HG02571 (cell line): ENCODE measurements at regions not wholly inside any gene's neighbourhood (a gene's known extent, or its start where the extent isn't known, plus 50 kb on each side); places are given as distances from the start of the nearest gene placed in this dataset.

Experiments used
- ATAC-seq: cut with Tn5 transposase; IDR thresholded peaks from one replicate; pipeline ENCODE4 v1.9.1; 2021; ENCODE audit warnings: mild to moderate bottlenecking, moderate library complexity; ENCODE audit not compliant: unreplicated experiment

DNA sequence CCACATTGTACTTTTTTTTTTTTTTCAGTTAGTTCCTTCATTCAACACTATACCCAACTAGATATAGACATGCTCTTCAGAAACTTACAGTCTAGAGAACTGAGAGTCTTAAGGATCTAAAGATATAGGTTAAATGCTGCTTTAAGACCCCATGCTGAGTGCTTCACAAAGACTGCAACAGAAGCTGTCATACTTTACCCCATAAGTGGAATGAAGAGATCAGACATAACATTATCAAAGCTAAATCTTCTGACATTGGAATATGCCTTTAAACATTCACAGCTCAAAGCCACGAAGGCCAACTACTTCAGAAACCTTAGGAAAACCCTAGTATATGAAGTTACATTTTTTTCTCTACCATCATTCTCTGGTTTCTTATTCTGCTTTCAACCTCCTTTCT, 666.4 kb downstream of the KCNT2 start:
- ATAC-seq, result no peak

DNA sequence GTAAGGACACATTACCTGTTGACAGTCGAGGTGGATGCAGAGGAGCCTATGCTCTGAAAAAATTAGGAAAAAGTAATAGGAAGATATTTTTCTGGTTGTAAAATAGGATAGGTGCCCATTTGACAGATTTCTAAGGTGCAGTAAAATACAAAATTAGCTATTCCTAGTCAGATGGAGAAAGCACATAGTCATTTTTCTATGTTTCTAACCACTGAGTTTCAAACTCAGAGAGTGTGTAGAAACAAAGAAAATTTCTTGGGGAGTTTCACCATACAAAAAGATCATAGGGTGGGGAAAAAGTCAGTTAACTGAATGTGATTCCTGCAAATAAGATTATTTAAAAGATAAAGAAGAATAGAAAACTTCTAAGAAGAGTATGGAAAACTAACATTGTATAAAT, 666.9 kb downstream of the KCNT2 start:
- ATAC-seq, result no peak

DNA sequence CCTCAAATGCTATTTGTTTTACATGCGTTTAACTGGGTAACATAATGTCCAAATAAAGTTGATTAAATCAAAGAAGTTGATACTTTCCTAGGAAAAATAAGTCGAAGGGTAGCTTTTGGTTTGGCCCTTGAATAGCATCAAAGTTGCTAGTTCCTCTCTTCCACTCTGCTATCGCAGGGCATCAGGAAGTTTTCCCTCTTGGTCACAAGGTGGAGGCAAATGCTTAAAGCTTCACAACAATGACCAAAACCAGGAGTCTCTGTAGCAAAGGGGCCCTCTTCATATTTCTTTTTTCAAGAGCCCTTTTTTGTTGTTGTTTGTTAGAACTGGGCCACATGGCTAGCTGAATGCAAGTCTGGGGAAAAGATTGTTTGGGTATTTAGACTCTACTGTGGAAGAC, 668.4 kb downstream of the KCNT2 start:
- ATAC-seq, result no peak

DNA sequence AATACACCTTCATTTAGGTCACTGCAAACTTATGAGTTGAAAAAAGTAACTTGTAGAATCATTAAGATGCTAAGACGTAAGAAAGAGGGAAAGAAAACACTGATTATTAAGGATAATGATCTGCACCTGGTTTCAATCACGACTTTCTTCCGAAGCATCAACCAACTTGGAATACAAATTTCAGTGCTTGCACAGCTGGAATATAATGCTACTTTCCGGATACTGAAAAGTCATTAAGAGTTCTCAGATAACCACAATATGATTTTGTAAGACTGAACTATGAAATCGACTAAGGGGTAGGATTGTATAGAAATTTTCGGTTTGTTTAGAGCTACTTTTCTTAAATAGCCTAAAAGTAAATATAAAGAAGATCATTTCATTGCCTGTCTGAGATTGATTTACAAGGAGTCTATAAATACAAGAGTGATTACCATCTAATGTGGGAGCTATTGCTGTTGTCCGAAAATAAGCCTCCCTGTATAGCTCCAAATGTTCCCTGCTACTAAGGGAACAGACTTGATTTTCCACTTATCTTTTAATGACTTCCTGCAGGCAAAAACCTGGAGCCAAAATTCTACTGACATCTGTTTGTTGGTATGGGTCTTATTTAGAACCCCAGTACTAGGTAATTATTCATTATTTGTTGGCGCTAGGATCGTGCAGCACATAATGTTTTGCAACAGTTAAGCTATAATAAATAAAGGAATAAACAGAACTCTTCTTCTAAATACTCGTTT, 673.3 kb downstream of the KCNT2 start:
- no peak for ATAC-seq

DNA sequence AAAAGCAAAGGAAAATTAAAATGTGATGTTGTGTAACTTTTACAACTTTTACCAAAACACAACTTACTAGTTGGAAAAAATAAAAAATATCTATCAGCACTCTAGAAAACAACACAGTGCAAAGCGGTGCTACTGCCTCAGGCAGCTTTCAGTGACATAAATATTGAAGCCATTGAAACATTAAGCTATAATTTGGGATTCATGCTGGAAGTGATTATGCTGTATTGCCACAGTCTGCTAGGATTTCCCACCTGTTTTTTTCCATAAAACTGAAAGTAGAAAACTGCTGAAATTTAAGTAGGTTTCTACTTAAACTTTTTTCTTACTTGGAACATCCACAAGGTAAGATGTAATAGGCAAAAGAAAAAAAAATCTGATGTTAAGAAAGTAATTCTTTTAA, 674.4 kb downstream of the KCNT2 start:
- no peak for ATAC-seq

DNA sequence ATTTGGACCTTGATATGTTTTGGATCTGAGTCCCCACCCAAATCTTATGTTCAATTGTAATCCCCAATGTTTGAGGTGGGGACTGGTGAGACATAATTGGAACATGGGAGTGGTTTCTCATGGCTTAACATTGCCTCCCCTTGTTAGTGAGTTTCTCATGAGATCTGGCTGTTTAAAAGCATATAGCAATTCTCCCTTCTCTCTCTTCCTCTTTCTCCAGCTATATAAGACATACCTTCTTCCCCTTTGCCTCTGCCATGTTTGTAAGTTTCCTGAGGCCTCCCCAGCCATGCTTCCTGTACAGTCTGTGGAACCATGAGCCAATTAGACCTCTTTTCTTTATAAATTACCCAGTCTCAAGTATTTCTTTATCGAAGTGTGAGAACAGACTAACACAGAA, 692.4 kb downstream of the KCNT2 start:
- no peak for ATAC-seq

DNA sequence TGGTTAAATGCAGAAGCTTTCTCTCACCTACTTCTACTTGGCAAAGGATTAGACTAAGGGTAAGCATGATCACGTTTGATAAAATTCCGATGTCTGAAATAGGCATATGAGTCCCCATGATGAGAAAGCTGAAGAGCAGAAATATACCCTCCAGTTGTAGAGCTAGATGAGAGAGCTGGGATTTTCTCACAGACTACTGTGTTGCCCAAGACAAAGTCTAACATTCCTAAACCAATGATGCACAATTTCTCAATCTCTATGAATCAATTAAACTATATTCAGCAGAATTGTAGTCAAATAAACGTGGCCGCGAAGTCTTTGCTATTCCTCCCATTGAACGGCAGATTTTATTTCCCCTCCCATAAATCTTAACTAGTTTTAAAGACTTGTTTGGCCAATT, 699.2 kb downstream of the KCNT2 start:
- ATAC-seq, result no peak

DNA sequence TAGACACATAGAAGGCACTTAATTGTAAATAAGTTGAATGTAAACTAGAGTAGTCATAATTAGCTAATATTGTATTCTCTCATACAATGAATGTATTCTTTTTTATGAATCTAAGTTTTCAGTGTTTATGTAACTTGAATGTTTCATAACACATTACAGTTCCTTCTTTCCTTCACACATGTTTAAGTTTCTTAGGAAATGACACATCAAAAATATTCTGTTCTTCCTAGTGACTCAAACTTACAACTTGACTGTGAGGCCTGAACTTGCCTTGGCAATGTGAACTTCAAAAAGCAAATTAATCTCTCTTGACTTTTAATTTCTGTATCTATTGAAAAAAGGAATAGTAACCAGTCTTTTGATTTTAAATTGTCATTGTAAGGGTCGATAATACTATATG, 700.1 kb downstream of the KCNT2 start:
- ATAC-seq, result no peak

DNA sequence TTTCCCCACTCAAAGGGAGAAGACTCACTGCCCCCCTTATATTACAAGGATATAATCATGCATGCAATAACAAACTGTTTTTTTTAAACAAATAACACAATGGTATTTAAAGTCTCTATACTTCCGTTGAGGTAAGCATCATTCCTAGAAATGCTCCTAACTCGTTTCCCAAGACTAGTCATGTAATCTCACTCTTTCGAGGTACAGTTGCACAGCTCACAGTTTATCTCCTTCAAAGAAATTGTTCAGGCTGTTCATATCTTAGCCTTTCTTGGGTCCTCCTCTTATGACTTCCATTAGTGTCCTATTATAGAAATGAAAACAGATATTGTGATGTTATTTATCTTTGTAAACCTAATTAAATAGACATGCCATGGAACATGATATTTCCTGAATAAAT, 705.0 kb downstream of the KCNT2 start:
- ATAC-seq, result no peak

DNA sequence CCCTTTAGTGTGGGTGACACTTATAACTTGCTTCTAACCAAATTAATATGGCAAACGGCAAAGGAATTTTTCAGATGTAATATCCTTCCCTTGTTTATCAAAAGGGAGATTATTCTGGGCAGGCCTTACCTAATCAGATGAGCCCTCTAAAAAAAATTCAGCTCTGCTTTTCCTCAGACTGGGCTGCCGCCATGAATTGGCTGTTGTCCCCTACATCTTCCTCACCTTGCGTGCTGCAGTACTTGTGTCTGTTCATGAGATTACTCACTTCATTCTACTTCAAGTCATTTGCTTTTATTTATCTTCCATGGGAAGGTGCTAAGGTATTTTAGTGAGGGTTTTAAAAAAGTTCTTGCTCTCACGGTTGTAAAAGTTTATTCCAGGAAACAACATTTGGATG, 705.5 kb downstream of the KCNT2 start:
- ATAC-seq, result no peak

DNA sequence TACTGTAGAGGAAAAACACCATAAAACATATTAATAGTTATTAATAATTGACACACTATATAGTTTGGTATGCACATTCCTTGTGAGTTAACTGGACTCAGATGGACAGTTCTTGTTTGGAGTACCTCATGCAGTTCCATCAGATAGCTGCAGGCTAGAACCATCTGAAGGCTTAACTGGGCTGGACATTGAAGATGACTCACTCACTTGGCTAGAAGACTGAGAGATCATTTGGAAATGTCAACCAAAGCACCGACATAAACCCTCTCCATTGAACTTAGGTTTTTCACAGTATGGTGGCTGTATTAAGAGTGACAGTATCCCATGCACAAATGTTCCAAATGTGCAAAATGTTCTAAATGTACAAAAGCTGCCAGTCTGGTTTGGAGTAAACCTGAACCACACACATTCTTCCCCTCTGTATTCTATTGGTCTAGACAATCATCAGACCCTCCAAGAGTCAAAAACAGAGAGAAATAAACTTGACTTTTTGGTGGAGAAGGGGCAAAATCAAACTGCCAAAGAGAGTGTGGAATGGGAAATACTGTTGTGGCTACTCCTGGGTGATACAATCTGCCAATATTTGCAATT, 708.4 kb downstream of the KCNT2 start:
- no peak for ATAC-seq

DNA sequence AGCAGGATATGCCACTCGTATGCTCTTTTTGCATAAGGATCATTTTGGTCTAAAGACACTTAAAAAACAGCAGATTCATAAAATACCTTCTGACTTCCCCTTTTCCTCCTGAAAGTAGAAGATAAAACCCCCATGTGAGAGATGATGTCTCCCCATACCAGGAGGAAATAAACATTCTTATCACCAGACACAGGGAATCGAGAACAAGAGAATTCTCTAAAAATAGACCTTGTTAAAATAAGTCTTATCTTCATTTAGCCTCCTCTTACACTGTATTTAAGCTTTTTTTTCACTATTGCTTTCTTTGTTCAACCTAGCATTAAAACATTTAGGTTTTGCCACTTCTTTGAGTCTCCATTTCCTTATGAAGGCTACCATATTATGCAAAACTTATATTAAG, 709.3 kb downstream of the KCNT2 start:
- no peak for ATAC-seq

DNA sequence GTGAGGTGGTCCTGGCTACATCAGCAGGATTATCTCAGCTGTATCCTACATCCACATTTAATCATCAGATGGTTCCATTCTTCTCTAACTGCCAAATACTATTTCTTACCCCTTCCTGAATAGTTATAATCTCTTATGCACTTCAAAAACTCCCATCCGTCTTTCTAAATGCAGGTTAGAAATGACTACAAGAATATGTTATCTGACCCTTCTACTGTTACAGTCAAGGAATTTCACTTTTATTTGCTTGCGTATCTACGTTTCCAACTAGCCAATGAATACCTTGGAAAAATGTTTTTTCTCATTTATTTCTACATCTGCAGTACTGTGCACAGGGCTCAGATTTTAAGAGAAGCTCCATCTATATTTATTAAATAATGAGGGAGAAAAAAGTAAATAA, 709.9 kb downstream of the KCNT2 start:
- ATAC-seq, result no peak

DNA sequence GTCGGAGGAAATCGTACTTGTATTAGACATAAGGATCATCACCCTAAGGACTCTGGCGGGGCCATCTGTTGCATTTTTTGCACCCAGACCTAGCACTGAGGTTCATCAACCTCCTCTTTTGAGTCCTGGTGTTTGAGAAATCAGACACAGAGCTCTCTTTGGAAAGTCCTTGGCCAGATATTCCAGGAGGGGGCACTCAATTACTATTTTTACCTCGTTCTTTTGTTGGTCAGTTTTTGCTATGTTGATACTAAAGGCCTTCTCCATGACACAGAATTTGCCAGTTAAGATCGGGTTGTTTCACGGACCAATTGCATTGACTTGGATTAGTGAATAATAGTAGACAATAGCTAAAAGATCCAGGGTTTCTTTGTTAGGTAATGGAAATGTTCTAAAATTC, 711.2 kb downstream of the KCNT2 start:
- ATAC-seq, result no peak

DNA sequence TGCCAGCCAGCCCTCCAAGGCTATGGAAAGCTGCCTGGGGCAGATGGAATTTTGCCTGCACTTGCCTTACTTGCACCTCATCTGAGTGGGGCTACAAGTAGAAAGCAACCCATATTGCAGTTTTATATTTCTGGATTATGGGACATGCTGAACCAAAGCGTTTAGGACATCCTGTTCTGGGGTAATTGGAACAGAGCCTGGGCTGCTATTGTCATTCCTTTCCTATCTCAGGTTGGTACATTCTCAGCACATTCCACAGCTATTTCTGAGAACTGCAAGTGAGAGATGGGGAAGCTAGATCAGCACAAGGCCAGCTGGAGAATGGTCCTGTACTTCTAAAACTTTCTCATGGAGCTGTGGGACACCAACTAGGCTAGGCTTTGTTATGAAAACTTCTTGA, 713.8 kb downstream of the KCNT2 start:
- no peak for ATAC-seq

DNA sequence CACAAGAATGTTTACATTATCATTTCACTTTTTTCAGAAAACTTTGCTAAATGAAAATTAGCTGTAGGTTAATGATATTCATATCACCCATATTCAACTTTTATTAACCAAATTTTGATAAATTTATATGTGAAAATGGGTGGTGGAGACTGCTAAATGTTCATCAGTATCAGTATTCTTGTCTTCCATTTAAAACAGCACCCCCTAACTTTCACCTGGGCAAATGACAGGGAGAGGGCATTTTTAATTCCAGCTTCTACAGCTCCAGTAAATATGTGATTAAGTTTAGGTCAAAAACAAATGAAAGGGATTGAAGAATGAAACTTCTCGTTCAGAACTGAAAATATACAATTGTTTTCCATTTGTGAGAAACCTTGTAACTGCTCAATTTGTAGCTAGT, 722.2 kb downstream of the KCNT2 start:
- no peak for ATAC-seq

DNA sequence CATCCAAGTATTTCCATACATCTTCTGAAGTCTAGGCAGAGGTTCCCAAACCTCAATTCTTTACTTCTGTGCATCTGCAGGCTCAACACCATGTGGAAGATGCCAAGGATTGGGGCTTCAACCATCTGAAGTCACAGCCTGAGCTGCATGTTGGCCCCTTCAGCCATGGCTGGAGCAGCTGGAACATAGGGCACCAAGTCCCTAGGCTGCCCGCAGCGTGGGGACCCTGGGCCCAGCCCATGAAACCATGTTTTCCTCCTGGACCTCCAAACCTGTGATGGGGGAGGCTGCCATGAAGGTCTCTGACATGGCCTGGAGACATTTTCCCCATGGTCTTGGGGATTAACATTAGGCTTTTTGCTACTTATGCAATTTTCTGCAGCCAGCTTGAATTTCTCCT, 729.8 kb downstream of the KCNT2 start:
- ATAC-seq, result no peak

DNA sequence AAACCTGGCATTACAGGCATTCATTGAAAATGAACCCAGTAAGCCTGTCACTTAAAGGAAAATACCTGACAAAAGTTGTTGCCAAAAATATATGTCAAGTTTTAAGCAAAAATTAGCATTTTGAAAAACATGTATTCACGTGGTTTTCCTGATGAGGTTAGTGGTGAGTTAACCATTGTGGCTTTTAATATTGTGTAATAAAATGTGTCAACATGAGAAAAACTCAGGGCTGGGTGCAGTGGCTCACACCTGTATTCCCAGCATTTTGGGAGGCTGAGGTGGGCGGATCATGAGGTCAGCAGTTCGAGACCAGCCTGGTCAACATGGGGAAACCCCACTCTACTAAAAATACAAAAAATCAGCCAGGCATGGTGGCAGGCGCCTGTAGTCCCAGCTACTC, 731.4 kb downstream of the KCNT2 start:
- ATAC-seq, result no peak

DNA sequence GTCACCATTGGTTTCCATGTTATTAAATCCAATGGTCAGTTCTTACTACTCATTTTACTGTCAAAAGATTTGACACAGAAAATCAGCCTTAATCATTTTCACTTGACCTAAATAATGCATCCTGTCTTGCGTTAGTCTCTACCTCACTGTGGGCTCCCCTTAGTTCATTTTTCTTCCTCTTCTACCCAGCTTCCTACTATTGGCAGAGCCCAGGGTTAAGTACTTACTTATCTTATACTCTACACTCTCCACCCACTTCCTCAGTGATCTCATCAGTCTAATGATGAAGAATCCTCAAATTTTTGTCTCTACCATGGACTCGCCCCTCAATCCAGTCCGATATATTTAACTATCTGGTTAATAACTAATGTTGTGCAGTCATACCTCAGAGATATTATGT, 735.9 kb downstream of the KCNT2 start:
- ATAC-seq, result no peak

DNA sequence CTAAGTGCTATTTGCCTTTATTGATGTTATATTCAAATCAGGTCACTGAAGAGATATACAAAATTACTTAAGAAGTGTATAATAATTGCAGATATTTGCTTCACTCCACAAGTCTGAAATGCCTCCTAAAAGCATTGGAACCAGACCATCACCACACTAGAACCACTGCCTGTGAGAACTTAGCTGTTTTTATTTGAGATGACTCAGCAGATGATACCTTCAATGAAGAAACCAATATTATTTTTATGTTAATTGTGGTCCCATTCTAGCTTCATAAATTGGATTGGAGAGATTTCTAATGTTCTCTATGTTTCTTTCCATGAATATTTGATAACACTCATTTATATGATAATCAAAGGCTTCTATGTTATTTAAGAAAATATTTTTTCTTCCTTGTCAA, 740.6 kb downstream of the KCNT2 start:
- ATAC-seq, result no peak

DNA sequence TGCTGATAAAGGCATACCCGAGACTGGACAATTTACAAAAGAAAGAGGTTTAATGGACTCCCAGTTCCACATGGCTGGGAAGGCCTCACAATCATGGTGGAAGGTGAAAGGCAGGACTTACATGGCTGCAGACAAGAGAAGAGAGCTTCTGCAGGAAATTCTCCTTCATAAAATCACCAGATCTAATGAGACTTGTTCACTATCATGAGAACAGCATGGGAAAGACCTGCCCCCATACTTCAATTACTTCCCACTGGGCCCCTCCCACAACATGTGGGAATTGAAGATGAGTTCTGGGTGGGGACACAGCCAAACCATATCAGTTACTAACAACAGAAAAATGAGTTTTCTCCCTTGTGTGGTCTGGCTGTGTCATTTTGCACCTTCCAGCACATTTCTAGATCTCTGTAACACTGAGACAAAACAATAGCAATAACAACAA, 741.4 kb downstream of the KCNT2 start:
- no peak for ATAC-seq

DNA sequence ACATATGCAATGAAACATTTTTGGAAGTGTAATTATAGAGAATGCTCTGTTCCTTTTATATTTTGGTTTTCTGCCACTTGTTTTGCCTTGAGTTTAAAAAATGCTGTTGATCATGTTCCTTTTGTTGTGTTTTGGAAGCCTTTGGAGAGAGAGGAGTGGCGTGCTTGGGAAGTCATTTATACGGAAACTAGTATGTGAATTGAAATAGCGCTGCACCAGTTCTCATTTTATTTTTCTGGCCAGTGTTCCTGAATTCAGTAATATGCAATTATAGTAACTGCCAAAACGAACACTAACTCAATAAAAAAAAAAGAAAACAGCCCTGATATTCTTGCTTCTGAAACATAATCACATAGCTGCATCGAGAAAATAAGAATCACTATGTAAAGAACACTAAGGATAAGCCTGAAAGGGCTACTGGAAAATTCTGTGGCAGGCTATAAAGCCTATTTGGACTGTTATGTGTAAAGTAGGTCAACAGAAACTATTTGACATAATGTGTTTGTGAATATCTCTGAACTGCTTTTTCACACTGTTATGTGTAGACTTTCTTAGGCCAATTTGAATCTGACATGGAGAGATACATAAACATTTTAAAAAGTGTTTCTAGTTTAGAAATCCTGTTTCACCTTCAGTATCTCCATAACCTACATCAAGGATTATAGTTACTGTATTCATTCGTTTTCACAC, 742.0 kb downstream of the KCNT2 start:
- ATAC-seq, result no peak
